Pancreas (tissue), 10 donors: ENCODE measurements at regions not wholly inside any gene's neighbourhood (a gene's known extent, or its start where the extent isn't known, plus 50 kb on each side); places are given as distances from the start of the nearest gene placed in this dataset.

Experiments used
- ATAC-seq, 4 donors: fragments of 200-7000 bp; cut with Tn5 transposase; one replicate each; pipeline versions ENCODE4 v1.8.0 to v1.9.1; 2020; ENCODE audit warnings: mild to moderate bottlenecking in 4 of 4, moderate library complexity in 4 of 4
- DNase-seq, 6 donors: peaks; one replicate each; pipeline ENCODE4 v3.0.0-alpha.2; 2020
- FAIRE-seq: peaks from 2 replicates; lab custom pipeline; 2012; peaks lifted over from hg19 to GRCh38; lab: Jason Lieb, UNC
- H3K27ac ChIP-seq, 4 donors: fragments of 200-600 bp; sonication (generic); 1 replicate in 3 of 4; 2 replicates in 1 of 4; pipeline versions ENCODE4 v1.5.0 to v1.8.0; 2020
- H3K27me3 ChIP-seq, 4 donors: fragments of 200-600 bp; one replicate each; pipeline ENCODE4 v1.8.0; 2021
- H3K36me3 ChIP-seq, 3 donors: fragments of 200-600 bp; sonication (generic) in 1 of 3; one replicate each; pipeline versions ENCODE4 v1.5.0 to v1.8.0; 2020 to 2021
- H3K4me1 ChIP-seq, 3 donors: fragments of 200-600 bp; one replicate each; pipeline ENCODE4 v1.8.0; 2021
- H3K4me3 ChIP-seq, 4 donors: fragments of 200-600 bp; sonication (generic) in 2 of 4; one replicate each; pipeline versions ENCODE4 v1.5.0 to v1.8.0; 2020 to 2021
- H3K9me3 ChIP-seq, 4 donors: fragments of 200-600 bp; one replicate each; pipeline ENCODE4 v1.8.0; 2021
- CTCF ChIP-seq, 4 donors: fragments of 200-600 bp; sonication (generic) in 3 of 4; IDR thresholded peaks; one replicate each; pipeline versions ENCODE4 v1.5.0 to v1.8.0; 2021; ENCODE audit warnings: antibody characterized with exemption in 4 of 4
- WGBS, 2 donors: extraction: QIAGEN DNeasy Blood & Tissue Kit; methylation state at CpG; one replicate each; pipeline ENCODE4 v1.1.7; 2013; 5-methylcytosine and 5-hydroxymethylcytosine counted together
- intact Hi-C, 3 donors: fragments of 100-400 bp; cut with DNase I; formaldehyde crosslinking; loops; one replicate each; pipeline versions ENCODE4 v1.11.1 to v1.14.2; 2022
- donor health status: healthy with polysubstance abuse.
- donor health status: DM: no; HTN: no; CAD: no; lungs with moderate emphysema.
- donor health status: DM: no; HTN: no; CAD: no.
- donor health status: control.
- donor health status: control.
- donor health status: Bipolar disorder and iron deficiency.
- donor health status: DM: yes; HTN: yes; CAD: no.
- donor health status: DM: no; HTN: no; CAD: no.
- donor health status: DM: no; HTN: no; CAD: no.
- donor health status: DM: yes; HTN: yes; CAD: no.

GRCh38 chr13:85262499-85262898, 536.7 kb downstream of the SLITRK6 start:
- no peak for ATAC-seq
- Histone ChIP-seq H3K36me3 (no peaks in the 10 kb centered on the region), H3K4me1 (no peaks in the 10 kb centered on the region), H3K4me3 (no peak overlapping the region), H3K27ac (no peak overlapping the region), H3K9me3 (no peaks in the 10 kb centered on the region), H3K27me3 (no peaks in the 10 kb centered on the region)
- intact Hi-C loops = no loop called here
- 45 to 73% methylated on average over 2 of the region's 2 CpGs for WGBS, 2 donors
- no peak for DNase-seq
- no peak for TF ChIP-seq CTCF (IDR thresholded peaks at IDR 0.05)
- FAIRE-seq = no peak

- Histone ChIP-seq H3K4me1 (no peaks in the 10 kb centered on the region), H3K27me3 (no peaks in the 10 kb centered on the region), H3K36me3 (no peaks in the 10 kb centered on the region), H3K4me3 (no peak overlapping the region), H3K27ac (no peak overlapping the region), H3K9me3 (no peaks in the 10 kb centered on the region)
- DNase-seq = no peak
- intact Hi-C loops = no loop called here
- no peak for ATAC-seq
- no peak for FAIRE-seq
- peak in 2 of 4 donors; percentile 6 to 14 for TF ChIP-seq CTCF (IDR thresholded peaks at IDR 0.05)
- WGBS, 2 donors = 0 to 7% methylated on average over 1 of the region's 1 CpG
Observed at GRCh38 chr13:85261757-85262346, 537.4 kb downstream of the SLITRK6 start.

GRCh38 chr13:85260896-85261295, 538.3 kb downstream of the SLITRK6 start:
- Histone ChIP-seq H3K9me3 (no peaks in the 10 kb centered on the region), H3K27ac (no peak overlapping the region), H3K4me3 (no peak overlapping the region), H3K27me3 (no peaks in the 10 kb centered on the region), H3K36me3 (no peaks in the 10 kb centered on the region), H3K4me1 (no peaks in the 10 kb centered on the region)
- 87 to 100% methylated on average over 1 of the region's 1 CpG for WGBS, 2 donors
- ATAC-seq = no peak
- no peak for FAIRE-seq
- TF ChIP-seq CTCF (IDR thresholded peaks at IDR 0.05) = no peak
- intact Hi-C loops = no loop called here
- DNase-seq = no peak

GRCh38 chr13:85255978-85256377, 543.2 kb downstream of the SLITRK6 start:
- H3K4me3 ChIP-seq = no peak overlapping the region
- DNase-seq = no peak
- no peak for ATAC-seq
- H3K27me3 ChIP-seq = no peaks in the 10 kb centered on the region
- no peak for TF ChIP-seq CTCF (IDR thresholded peaks at IDR 0.05)
- H3K4me1 ChIP-seq = no peaks in the 10 kb centered on the region
- intact Hi-C loops = no loop called here
- no peak overlapping the region for H3K27ac ChIP-seq
- no peak for FAIRE-seq
- H3K36me3 ChIP-seq = no peaks in the 10 kb centered on the region
- 55 to 70% methylated on average over 2 of the region's 2 CpGs for WGBS, 2 donors
- H3K9me3 ChIP-seq = no peaks in the 10 kb centered on the region

GRCh38 chr13:85254641-85255040, 544.6 kb downstream of the SLITRK6 start:
- no peak for FAIRE-seq
- 60 to 63% methylated on average over 6 of the region's 6 CpGs for WGBS, 2 donors
- no peak overlapping the region for H3K27ac ChIP-seq
- TF ChIP-seq CTCF (IDR thresholded peaks at IDR 0.05) = no peak
- H3K9me3 ChIP-seq = no peaks in the 10 kb centered on the region
- no peak for ATAC-seq
- H3K27me3 ChIP-seq = no peaks in the 10 kb centered on the region
- no peaks in the 10 kb centered on the region for H3K36me3 ChIP-seq
- no peak for DNase-seq
- H3K4me1 ChIP-seq = no peaks in the 10 kb centered on the region
- intact Hi-C loops = no loop called here
- no peak overlapping the region for H3K4me3 ChIP-seq
